SU-DHL-6 (cell line): ENCODE measurements at regions not wholly inside any gene's neighbourhood (a gene's known extent, or its start where the extent isn't known, plus 50 kb on each side); places are given as distances from the start of the nearest gene placed in this dataset.

Experiments used
- EZH2phosphoT487 ChIP-seq: fragments of 200-600 bp; sonication (generic), shearing (Covaris generic); conservative IDR thresholded peaks from 2 replicates; pipeline ENCODE4 v1.6.1; 2018; ENCODE audit warnings: mild to moderate bottlenecking, antibody characterized with exemption, low read length, moderate library complexity, mixed read lengths
- TF ChIP-seq, protein P1 (sequence below): fragments of 200-600 bp; sonication (generic); IDR thresholded peaks from one replicate; pipeline ENCODE4 v1.5.1; 2017; ENCODE audit warnings: antibody characterized with exemption, mild to moderate bottlenecking, low read length, moderate library complexity; ENCODE audit not compliant: insufficient read depth, poor library complexity, severe bottlenecking

DNA sequence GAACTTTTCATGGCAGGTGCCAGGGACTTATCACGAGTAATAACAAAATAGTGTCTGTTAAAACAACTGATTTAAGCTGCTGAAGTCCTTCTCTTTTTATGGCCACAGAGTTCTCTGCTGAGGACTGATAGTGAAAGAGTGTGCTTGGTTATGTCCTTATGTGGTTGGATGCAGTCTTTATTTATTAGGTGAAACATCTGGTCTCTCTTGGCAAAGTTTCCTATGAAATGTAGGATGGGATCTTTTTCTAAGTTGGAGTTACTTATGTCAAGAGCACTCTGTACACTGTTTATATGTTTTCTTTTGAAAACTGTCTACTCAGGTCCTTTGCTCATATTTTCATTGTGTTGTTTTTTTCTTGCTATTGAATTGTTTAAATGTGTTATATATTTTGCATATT is 1816.1 kb upstream of the C9orf72 start:
- TF ChIP-seq, protein P1, sequence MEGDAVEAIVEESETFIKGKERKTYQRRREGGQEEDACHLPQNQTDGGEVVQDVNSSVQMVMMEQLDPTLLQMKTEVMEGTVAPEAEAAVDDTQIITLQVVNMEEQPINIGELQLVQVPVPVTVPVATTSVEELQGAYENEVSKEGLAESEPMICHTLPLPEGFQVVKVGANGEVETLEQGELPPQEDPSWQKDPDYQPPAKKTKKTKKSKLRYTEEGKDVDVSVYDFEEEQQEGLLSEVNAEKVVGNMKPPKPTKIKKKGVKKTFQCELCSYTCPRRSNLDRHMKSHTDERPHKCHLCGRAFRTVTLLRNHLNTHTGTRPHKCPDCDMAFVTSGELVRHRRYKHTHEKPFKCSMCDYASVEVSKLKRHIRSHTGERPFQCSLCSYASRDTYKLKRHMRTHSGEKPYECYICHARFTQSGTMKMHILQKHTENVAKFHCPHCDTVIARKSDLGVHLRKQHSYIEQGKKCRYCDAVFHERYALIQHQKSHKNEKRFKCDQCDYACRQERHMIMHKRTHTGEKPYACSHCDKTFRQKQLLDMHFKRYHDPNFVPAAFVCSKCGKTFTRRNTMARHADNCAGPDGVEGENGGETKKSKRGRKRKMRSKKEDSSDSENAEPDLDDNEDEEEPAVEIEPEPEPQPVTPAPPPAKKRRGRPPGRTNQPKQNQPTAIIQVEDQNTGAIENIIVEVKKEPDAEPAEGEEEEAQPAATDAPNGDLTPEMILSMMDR = no peak
- TF ChIP-seq EZH2phosphoT487 = no peak
